ENCODE measurements at regions not wholly inside any gene's neighbourhood (a gene's known extent, or its start where the extent isn't known, plus 50 kb on each side); places are given as distances from the start of the nearest gene placed in this dataset.

DNA sequence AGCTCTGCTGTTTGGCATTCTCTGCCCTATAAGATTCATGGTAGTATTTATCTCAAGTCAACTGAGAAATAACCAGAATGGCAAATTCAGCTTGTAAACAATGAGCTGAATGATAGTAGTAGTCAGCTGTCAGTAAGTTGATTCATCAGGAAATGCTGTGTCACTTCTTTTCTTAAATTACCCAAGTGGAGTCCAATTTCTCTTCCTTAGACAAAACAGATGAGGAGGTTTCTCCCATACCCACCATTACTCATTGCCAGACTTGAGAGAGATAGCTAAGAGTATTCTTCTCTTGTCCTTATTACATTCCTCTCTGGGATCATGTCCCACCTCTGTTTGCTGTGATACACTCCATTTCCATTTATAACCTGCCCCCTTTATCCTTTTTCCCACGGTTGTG lies 159.8 kb upstream of the STEAP1 start:
- H4K8ac ChIP-seq (ENCODE audit: low read depth in 2 of 2, low read length in 2 of 2): no peak overlapping the region
- no CpG with 5 or more reads among the region's 1 CpG for WGBS, 2 experiments (ENCODE audit: extremely low coverage in 2 of 2, insufficient read length in 1 of 2)
- no peak for ATAC-seq (ENCODE audit: low read depth)
- DNase-seq: no peak
- H3K27me3 ChIP-seq (ENCODE audit: control insufficient read depth, insufficient read depth, low read length): no peaks in the 10 kb centered on the region
- no peak overlapping the region for H3K27ac ChIP-seq (ENCODE audit: insufficient read depth, low read length)
- no peak overlapping the region for H3K9ac ChIP-seq (ENCODE audit: low read depth, low read length)
- no peak overlapping the region for H3K18ac ChIP-seq (ENCODE audit: low read depth, low read length)
- H2AFZ ChIP-seq (replicated peaks; ENCODE audit: low read length, poor library complexity): no peak overlapping the region
- H3K36me3 ChIP-seq (ENCODE audit: control insufficient read depth, insufficient read depth, low read length): no peaks in the 10 kb centered on the region
- no peaks in the 10 kb centered on the region for H3K4me1 ChIP-seq (ENCODE audit: control insufficient read depth, insufficient read depth, low read length)
- no peaks in the 10 kb centered on the region for H3K9me1 ChIP-seq (ENCODE audit: insufficient read depth, low read length)
- no peak overlapping the region for H2BK5ac ChIP-seq (ENCODE audit: low read depth, low read length, poor library complexity, severe bottlenecking)
- no peaks in the 10 kb centered on the region for H3K9me3 ChIP-seq (ENCODE audit: control insufficient read depth, insufficient read depth, low read length)
- H3K4me2 ChIP-seq (ENCODE audit: low read depth, low read length): no peak overlapping the region
- no peak overlapping the region for H3K14ac ChIP-seq (replicated peaks; ENCODE audit: low read depth, low read length)
- H2BK120ac ChIP-seq (ENCODE audit: low read depth, low read length): no peak overlapping the region
- no peak overlapping the region for H2AK5ac ChIP-seq (ENCODE audit: low read depth, low read length)
- in situ Hi-C loops (cut with MboI; ENCODE audit: low sequenced_read_pairs) (no loop called here), dilution Hi-C loops (cut with HindIII; ENCODE audit: low sequenced_read_pairs, unreplicated experiment) (no loop called here), intact Hi-C loops (cut with micrococcal nuclease) (no loop called here)
- no peak overlapping the region for H3K23ac ChIP-seq (ENCODE audit: low read depth, low read length)
- ChIA-PET POLR2A (ENCODE audit: unreplicated experiment) (no interaction called here), CTCF (interaction anchor here (0.6 kb wide), 1 partner anchor 731 kb away, joined by 9 read pairs; no protein-coding TSS in a partner anchor)
- H3K4ac ChIP-seq (ENCODE audit: low read depth, low read length): no peak overlapping the region
- no peak overlapping the region for H2BK15ac ChIP-seq (ENCODE audit: low read depth, low read length)
- H3K56ac ChIP-seq (ENCODE audit: extremely low read depth, insufficient read depth, low read length): no peak overlapping the region
- no peaks in the 10 kb centered on the region for H4K20me1 ChIP-seq (ENCODE audit: insufficient read depth, low read length)
- TF ChIP-seq SMC3 (IDR thresholded peaks at IDR 0.05; ENCODE audit: low read depth, low read length) (no peak), CEBPB (IDR thresholded peaks at IDR 0.05; ENCODE audit: low read depth, low read length) (no peak), FOS (IDR thresholded peaks at IDR 0.05; ENCODE audit: low read depth, low read length) (no peak), MAZ (IDR thresholded peaks at IDR 0.05; ENCODE audit: borderline replicate concordance, low read depth, low read length) (no peak), POLR2A (IDR thresholded peaks at IDR 0.05; ENCODE audit: low read depth, low read length) (no peak), BHLHE40 (IDR thresholded peaks at IDR 0.05; ENCODE audit: low read depth, low read length) (no peak), RFX5 (IDR thresholded peaks at IDR 0.05; ENCODE audit: low read depth, low read length) (no peak), RAD21 (IDR thresholded peaks at IDR 0.05; ENCODE audit: low read length) (no peak), CHD1 (IDR thresholded peaks at IDR 0.05; ENCODE audit: low read depth, low read length) (no peak), MXI1 (IDR thresholded peaks at IDR 0.05; ENCODE audit: borderline replicate concordance, low read depth, low read length) (no peak), MAFK (IDR thresholded peaks at IDR 0.05; ENCODE audit: low read depth, low read length) (no peak)
- TF ChIP-seq, protein P1, sequence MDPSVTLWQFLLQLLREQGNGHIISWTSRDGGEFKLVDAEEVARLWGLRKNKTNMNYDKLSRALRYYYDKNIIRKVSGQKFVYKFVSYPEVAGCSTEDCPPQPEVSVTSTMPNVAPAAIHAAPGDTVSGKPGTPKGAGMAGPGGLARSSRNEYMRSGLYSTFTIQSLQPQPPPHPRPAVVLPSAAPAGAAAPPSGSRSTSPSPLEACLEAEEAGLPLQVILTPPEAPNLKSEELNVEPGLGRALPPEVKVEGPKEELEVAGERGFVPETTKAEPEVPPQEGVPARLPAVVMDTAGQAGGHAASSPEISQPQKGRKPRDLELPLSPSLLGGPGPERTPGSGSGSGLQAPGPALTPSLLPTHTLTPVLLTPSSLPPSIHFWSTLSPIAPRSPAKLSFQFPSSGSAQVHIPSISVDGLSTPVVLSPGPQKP (IDR thresholded peaks at IDR 0.05; ENCODE audit: borderline replicate concordance, low read depth, low read length): no peak
- TF ChIP-seq, protein P2, sequence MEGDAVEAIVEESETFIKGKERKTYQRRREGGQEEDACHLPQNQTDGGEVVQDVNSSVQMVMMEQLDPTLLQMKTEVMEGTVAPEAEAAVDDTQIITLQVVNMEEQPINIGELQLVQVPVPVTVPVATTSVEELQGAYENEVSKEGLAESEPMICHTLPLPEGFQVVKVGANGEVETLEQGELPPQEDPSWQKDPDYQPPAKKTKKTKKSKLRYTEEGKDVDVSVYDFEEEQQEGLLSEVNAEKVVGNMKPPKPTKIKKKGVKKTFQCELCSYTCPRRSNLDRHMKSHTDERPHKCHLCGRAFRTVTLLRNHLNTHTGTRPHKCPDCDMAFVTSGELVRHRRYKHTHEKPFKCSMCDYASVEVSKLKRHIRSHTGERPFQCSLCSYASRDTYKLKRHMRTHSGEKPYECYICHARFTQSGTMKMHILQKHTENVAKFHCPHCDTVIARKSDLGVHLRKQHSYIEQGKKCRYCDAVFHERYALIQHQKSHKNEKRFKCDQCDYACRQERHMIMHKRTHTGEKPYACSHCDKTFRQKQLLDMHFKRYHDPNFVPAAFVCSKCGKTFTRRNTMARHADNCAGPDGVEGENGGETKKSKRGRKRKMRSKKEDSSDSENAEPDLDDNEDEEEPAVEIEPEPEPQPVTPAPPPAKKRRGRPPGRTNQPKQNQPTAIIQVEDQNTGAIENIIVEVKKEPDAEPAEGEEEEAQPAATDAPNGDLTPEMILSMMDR (conservative IDR thresholded peaks at IDR 0.05; ENCODE audit: low read depth, low read length): no peak
- no peak overlapping the region for H4K5ac ChIP-seq (ENCODE audit: low read depth, low read length)
- no peak overlapping the region for H4K91ac ChIP-seq (ENCODE audit: insufficient read depth, low read depth, low read length)
- no peaks in the 10 kb centered on the region for H3K79me1 ChIP-seq (ENCODE audit: low read depth in 1 of 2, low read length in 2 of 2)
- H3K4me3 ChIP-seq (ENCODE audit: insufficient read depth, low read depth, low read length): no peak overlapping the region
- no peak overlapping the region for H2AK9ac ChIP-seq (replicated peaks; ENCODE audit: low read depth, low read length, poor library complexity)
- BruUV-seq (replicated peaks): no TSS peak
- no peak overlapping the region for H2BK20ac ChIP-seq (ENCODE audit: low read depth, low read length)

All from IMR-90 (cell line).